Gastrocnemius medialis (tissue), 4 donors: ENCODE measurements at regions not wholly inside any gene's neighbourhood (a gene's known extent, or its start where the extent isn't known, plus 50 kb on each side); places are given as distances from the start of the nearest gene placed in this dataset.

ENCODE experiments used
- CTCF ChIP-seq, 5 experiments: fragments of 450-650 bp in 3 of 5; fragments of 200-600 bp in 2 of 5; sonication (generic) in 2 of 5; IDR thresholded peaks in 4 of 5; conservative IDR thresholded peaks in 1 of 5; 1 replicate in 4 of 5; 2 replicates in 1 of 5; pipeline ENCODE4 v1.5.1; 2016 to 2019; ENCODE audit warnings: antibody characterized with exemption in 5 of 5, mild to moderate bottlenecking in 3 of 5, moderate library complexity in 3 of 5
- POLR2A ChIP-seq, 2 donors: fragments of 450-650 bp; IDR thresholded peaks; one replicate each; pipeline ENCODE4 v1.6.1; 2017; ENCODE audit warnings: antibody characterized with exemption in 2 of 2, mild to moderate bottlenecking in 2 of 2, moderate library complexity in 2 of 2

- TF ChIP-seq CTCF (IDR thresholded peaks at IDR 0.05 in 4 of 5, conservative IDR thresholded peaks at IDR 0.05 in 1 of 5) (no peak), POLR2A (IDR thresholded peaks at IDR 0.05) (no peak)
Measured at GRCh38 chr17:63275971-63276745, 169.9 kb downstream of the CYB561 start.
